HG02642 (cell line): ENCODE measurements at regions not wholly inside any gene's neighbourhood (a gene's known extent, or its start where the extent isn't known, plus 50 kb on each side); places are given as distances from the start of the nearest gene placed in this dataset.

Experiments
- ATAC-seq: cut with Tn5 transposase; IDR thresholded peaks from one replicate; pipeline ENCODE4 v1.9.1; 2021; ENCODE audit warnings: mild to moderate bottlenecking; ENCODE audit not compliant: unreplicated experiment, poor library complexity

DNA sequence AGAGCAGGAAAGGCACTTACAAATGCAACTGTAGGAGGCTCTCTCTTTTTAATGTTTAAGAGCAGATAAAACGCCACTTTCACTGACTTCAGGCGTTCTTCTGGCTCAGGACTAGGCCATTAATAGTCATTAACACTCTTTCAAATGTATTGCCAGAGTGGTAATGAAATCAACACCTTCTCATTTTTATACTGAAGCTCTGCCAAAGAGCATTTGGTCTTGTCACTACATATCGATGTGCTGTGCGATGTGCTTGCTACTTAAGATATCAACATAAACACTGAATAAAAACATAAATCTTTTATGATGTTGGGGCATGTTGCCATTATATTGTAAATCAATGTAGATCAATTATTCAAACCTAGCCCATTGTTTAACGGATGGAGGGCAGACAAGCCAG is 634.7 kb downstream of the ARL4A start:
- ATAC-seq = no peak

DNA sequence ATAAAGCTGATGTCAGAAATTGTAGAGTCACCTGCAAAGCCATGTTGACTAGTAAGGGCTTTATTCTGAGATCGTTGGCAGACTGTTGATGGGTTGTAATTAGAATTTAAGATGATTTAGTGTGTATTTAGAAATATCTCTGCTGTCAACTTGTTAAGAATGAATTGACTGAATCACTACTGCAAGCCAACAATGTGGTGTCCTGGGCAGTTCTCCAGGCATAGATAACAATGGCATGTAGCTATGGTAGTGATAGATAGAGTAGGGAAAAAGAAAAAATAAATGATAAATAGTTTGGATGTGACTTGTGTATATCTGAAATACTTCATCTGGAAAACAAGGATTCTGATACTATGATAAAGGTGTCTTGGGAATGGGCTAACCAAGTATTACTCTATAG is 640.2 kb downstream of the ARL4A start:
- ATAC-seq = no peak

DNA sequence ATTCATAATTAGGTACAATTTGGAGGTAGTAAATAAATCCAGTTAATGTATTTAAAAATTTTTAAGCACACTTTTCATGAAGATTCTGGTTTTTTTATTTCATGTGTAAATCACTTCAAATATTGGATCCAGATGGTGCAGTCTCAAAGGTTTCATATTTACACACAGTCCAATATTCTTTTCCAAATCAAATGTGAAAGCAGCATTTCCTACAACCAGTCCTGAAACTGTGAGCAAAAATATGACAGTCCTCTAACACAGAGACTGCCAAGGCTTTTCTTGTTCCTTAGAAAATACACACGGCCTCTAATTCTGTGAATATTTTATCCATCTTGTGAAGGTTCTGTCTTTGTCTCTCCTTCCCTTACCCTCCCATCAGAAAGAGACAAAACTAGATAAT is 645.9 kb downstream of the ARL4A start:
- no peak for ATAC-seq

DNA sequence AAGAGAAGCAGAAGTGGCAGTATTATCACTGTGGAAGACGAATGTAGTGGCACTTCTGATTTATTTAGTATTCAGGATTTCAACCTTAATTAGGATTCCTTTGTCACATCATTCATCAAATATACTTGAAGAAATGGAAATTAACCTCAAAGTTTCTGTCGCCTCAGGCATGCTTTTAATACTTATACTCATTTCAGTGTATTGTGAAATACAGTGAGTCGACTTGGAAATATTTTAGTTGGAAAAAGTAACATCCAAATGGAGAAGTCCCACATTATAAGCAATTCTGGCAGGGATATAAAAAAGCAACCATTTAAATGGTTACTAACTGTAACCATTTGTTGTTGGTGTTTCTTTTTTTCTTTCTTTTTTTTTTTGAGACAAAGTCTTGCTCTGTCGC is 648.8 kb downstream of the ARL4A start:
- ATAC-seq = no peak

DNA sequence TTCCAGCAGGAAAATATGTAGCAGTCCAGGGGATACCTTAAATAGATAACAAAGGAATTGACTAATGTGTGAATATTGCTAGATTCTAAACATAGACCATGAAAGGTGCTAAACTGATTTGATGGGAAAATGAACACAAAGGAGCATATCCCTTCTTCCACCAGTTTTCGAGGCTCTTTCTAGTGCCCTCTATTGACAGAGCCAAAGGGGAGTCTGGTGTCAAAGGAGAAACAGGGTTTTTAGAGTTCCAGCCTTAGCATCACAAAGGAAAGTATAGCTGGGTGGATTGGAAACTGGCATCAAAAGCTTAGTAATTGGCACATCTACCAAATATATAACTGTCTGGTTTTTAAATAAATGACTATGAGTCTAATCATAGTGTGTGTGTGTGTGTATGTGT is 636.8 kb downstream of the ETV1 start:
- ATAC-seq = no peak

DNA sequence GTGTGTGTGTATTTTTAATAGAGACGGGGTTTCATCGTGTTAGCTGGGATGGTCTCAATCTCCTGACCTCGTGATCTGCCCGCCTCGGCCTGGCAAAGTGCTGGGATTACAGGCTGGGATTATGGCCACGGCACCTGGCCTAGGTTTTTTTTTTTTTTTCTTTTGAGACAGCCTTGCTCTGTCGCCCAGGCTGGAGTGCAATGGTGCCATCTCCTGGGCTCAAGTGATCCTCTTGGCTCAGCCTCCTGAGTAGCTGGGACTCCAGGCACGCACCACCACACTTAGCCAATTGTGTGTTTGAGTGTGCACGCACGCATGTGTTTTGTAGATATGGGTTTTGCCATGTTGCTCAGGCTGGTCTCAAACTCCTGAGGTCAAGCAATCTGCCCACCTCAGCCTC is 629.8 kb downstream of the ETV1 start:
- no peak for ATAC-seq

DNA sequence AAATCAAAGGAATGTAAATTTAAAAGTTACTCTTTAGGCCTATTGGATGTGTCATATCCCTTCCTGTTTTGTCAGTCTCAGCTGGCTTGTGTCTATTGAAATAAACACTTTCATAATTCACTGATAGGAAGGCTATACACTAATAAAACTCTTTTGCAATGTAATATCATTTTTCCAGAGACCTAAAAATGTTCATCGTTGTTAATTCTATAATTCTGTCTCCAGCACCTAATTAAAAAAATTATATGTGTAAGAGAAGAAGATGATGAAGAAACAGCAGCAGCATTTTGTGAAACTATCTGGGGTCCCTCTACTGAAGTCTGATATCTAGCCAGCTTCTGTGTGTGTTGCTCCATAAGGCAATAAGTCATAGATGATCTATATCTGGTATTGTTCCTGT is 602.7 kb downstream of the ETV1 start:
- ATAC-seq = no peak

DNA sequence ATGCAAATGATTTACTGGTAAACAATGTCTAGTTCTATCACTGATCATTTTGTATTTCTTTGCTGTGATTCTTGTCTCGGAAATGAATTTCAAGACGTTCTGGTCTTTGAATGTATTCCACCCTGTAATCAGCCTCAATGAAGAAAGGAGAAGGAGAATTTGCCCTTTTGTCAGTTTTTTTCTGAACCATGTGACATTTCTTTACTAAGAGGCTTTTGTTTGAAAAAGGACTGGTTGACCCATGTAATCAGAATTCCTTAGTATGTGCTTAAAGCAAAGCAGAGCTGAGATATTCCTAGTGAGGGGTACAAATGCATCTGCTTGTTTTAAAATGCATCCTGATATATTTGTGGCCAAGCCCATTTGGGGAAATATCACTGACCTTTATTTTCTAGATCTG is 581.6 kb downstream of the ETV1 start:
- ATAC-seq = no peak

DNA sequence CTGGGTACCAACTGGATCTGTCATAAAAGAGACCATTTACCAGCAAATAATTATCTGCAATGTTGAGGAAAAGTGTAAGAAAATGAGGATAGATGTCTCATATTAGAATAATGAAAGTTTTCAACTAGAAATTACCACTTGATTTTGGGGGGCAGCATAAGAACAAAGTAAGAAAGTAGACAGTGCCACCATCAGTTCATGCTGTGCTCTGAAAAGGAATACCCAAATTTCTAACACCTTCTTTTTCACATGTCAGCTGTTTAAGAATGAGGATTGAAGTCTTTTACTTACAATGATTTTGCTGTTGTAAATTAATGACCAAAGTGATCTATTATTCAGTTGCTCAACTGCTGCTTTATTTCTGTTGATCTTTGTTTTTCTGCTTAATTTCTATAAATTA is 578.3 kb downstream of the ETV1 start:
- ATAC-seq = no peak

DNA sequence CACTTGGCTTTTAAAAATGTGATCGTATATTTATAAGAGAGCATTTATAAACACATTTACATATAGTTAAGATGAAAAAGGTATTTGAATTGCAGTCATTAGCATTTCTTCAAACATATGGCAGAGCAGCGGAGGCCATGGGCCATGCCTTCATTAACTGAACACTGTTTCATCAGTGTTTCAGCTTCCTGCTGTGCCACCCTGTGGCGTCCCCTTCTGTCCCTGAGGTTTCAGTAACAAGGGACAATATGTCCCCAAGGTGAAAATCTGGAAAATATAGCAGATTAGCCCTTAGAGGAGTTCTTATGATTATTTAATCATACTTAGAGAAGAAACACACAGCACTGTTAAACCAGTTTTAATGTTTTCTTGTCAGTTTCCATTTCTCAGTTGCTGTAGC is 577.8 kb downstream of the ETV1 start:
- ATAC-seq = no peak

DNA sequence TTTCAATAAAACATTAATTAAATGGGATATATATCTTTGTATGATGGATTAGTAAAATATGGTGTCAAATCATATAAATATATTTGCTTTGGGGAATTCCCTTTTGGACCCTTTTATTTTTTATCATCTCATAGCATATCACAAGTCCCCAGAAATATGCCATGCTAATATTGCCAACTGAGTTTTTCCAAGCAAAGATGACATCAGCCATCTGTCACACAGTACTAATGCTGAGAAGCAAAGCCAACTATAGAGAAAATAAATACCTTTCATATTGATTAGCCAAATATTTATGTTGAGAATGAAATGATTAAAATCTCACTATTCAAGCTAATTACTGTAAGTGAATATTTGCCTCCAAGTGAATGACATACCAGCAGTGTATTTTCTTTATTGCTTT is 575.3 kb downstream of the ETV1 start:
- no peak for ATAC-seq

DNA sequence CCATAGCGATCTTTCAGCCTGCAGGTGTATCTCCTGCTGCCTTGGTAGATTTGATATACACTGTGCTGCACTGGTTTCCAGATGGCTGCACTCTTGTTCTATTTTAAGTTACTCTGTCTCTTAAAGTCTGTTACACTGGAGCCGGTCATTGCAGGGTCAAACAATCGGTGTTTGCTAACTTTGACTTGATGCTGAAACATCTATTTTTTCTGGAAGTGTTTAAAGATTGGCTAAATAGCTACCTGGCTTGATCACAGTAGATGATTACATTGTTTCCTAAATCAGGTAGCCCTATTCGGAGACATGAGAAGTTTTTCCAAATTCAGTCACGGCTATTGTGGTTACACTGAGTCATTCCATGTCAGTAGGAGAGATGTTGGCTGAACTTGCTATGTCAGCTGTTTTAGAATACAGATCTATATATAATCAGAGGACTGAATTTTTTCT is 574.8 kb downstream of the ETV1 start:
- no peak for ATAC-seq

DNA sequence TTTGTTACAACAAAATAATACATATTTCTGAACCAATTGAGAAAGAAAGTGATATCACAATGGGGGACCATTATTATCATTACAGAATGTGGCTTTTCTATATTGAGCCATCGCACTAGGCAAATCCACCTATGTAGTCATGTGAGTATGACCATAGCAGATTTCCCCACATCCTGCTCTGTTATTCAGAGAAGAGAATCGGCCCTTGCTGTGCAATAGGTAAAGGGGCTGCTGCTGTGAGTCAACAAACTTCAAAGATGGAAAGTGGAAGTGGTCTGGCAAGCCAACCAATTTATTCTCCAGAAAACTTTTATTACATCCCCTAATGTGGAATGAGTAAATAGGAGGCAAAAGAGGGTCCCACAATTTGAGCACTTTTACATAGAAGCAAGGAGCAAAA is 573.4 kb downstream of the ETV1 start:
- no peak for ATAC-seq

- ATAC-seq = no peak
Measured at GRCh38 chr7:13416544-13416943, 572.9 kb downstream of the ETV1 start.

- no peak for ATAC-seq
Measured at GRCh38 chr7:13420726-13421125, 568.7 kb downstream of the ETV1 start.

DNA sequence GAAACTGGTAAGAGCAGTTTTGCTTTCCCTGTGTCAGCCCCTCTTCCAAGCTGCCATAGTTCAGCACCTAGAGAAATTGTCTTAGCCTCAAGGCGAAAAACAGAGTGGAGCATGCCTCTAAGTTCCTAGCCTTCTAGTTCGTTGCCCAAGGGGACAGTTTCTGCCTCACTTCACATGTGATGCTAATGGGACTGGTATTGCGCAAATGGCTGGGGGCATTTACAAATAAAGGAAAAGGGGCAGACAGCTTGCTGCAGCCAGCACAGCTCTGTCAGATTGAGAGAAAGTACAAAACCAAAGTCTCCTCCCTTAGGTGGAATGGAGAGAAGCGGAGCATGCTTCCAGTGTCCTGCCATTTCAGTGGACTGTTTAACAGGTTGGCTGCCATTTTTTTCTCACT is 567.7 kb downstream of the ETV1 start:
- ATAC-seq = no peak

DNA sequence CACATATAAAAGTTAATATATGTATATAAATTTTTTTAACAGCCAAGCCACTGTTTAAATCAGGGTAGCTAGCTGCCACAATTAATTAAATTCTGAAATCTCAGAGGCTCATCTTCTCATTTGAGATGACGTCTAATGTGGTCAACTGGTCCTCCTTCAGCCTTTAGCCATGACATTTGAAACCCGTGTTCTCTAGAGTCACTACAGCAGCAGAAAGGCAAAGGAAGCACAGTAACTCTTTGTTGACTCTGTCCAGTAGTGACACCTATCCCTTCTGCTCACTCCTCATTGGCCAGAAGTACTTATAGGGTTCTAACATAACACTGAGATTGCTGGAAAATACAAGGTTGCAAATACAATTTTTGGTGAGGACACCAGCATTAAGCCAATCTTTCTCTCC is 555.5 kb downstream of the ETV1 start:
- ATAC-seq = no peak

GRCh38 chr7:13442226-13442625 is 547.2 kb downstream of the ETV1 start:
- no peak for ATAC-seq

DNA sequence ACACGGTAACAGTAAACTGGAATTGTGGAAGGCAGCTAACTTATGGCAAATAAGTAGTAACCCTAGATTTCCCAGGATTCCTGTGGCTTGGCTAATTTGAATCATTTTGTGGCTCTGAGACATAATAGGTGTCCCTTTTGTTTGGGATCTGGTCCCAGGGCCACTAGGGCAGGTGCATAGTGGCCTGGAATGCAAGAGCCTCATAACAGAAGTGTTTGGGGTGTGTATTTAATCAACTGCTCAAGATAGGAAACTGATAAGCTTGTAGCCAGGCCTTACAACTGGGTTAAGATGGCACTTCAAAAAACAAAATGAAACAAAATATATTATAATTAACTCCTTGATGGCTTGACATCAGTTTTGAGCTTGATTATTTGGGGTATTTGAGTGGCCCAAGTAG is 541.8 kb downstream of the ETV1 start:
- ATAC-seq = no peak

- ATAC-seq = no peak
Measured at GRCh38 chr7:13448243-13448642, 541.2 kb downstream of the ETV1 start.

- no peak for ATAC-seq
Measured at GRCh38 chr7:13449460-13449859, 540.0 kb downstream of the ETV1 start.

- no peak for ATAC-seq
Measured at GRCh38 chr7:13454916-13455592, 534.4 kb downstream of the ETV1 start.

DNA sequence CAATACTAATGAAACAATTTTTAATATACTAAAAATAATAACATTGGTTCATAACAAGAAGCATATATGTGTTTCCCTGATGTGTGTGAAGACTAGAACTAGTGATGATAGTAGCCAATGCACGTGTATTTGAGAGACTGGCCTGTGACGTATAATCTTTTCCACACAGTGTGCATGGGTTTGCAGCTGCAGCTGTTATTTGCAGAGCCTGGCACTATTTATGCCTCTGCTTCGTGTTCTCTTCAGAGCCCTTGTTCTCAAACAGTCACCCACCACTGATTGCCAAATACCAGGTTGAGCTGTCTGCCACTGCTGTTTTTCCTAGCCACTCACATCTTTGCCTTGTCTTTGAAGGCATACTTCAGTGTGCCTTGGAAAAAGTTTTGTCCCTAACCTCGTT is 531.7 kb downstream of the ETV1 start:
- ATAC-seq = no peak
